DOHH2 (cell line): ENCODE measurements at regions not wholly inside any gene's neighbourhood (a gene's known extent, or its start where the extent isn't known, plus 50 kb on each side); places are given as distances from the start of the nearest gene placed in this dataset.

Experiments used
- CTCF ChIP-seq: fragments of 200-600 bp; sonication (generic); IDR thresholded peaks from one replicate; pipeline ENCODE4 v1.5.1; 2014; ENCODE audit warnings: antibody characterized with exemption, mild to moderate bottlenecking, low read depth, low read length; ENCODE audit not compliant: poor library complexity, severe bottlenecking
- EZH2phosphoT487 ChIP-seq: fragments of 200-600 bp; sonication (generic); IDR thresholded peaks from 2 replicates; pipeline ENCODE4 v1.6.1; 2017; ENCODE audit warnings: borderline replicate concordance, mild to moderate bottlenecking, antibody characterized with exemption, low read length, moderate library complexity, mixed read lengths

- TF ChIP-seq CTCF: no peak
- TF ChIP-seq EZH2phosphoT487: no peak
These were observed 153.1 kb downstream of the GPAM start for GRCh38 chr10:112030431-112030830.
